Activated CD4-positive, alpha-beta T cell treated with anti-CD3 and anti-CD28 coated beads, Interleukin-2, amount 10 ng/mL, durations not matched to agents 7 days and 5 days (primary cell): ENCODE measurements at regions not wholly inside any gene's neighbourhood (a gene's known extent, or its start where the extent isn't known, plus 50 kb on each side); places are given as distances from the start of the nearest gene placed in this dataset.

Experiments used
- CTCF ChIA-PET: fragments of 350-600 bp; sonication (Branson Sonifier 250); formaldehyde crosslinking; loops from one replicate; lab custom pipeline; 2021; ENCODE audit warnings: antibody characterized with exemption; lab: Charles Lee
- POLR2A ChIA-PET: fragments of 350-600 bp; sonication (Branson Sonifier 250); formaldehyde crosslinking; loops from one replicate; lab custom pipeline; 2021; ENCODE audit warnings: antibody characterized with exemption; lab: Charles Lee
- DNase-seq: peaks from one replicate; pipeline ENCODE4 v3.0.0-alpha.2; 2020
- H3K27ac Mint-ChIP-seq: one replicate; pipeline ENCODE4 v1.8.0; 2021; ENCODE audit warnings: mild to moderate bottlenecking, moderate library complexity, mixed read lengths
- H3K27me3 Mint-ChIP-seq: one replicate; pipeline ENCODE4 v1.8.0; 2021; ENCODE audit warnings: mixed read lengths
- H3K36me3 Mint-ChIP-seq: one replicate; pipeline ENCODE4 v1.8.0; 2021; ENCODE audit warnings: low read depth, mixed read lengths
- H3K4me1 Mint-ChIP-seq: one replicate; pipeline ENCODE4 v1.8.0; 2021; ENCODE audit warnings: mixed read lengths
- H3K4me3 Mint-ChIP-seq: one replicate; pipeline ENCODE4 v1.8.0; 2021; ENCODE audit warnings: mild to moderate bottlenecking, moderate library complexity, mixed read lengths
- H3K9me3 Mint-ChIP-seq: one replicate; pipeline ENCODE4 v1.8.0; 2021; ENCODE audit warnings: mixed read lengths

DNA sequence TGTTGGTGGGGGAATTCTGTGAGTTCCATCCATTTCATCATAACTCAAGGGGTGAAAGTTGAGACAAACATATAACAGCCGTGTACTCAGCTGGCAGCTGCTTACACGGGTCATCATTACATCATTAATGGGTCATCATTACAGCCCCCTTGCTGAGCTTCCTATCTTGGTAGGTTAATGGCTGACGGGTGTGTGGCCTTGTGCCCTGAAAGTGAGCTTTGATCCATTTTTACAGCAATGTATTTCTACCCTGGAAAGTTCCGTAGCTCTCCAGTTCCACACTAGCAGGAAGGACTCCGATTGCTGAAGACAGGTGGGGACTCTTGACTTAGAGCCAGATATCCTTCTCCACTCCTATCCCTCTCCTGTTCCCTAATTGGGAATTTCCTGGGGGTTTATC, 105.2 kb upstream of the DLX2 start:
- Mint-ChIP-seq H3K27me3 (peaks cover 5% of the 10 kb centered on the region), H3K4me3 (no peak overlapping the region), H3K36me3 (no peaks in the 10 kb centered on the region), H3K27ac (no peak overlapping the region), H3K9me3 (no peaks in the 10 kb centered on the region), H3K4me1 (peaks cover 5% of the 10 kb centered on the region)
- POLR2A ChIA-PET = no interaction called here
- DNase-seq = no peak
- CTCF ChIA-PET = interaction anchor here (1.3 to 1.7 kb wide), 2 partner anchors 12 to 19 kb away, joined by 3 to 4 read pairs; no protein-coding TSS in a partner anchor

DNA sequence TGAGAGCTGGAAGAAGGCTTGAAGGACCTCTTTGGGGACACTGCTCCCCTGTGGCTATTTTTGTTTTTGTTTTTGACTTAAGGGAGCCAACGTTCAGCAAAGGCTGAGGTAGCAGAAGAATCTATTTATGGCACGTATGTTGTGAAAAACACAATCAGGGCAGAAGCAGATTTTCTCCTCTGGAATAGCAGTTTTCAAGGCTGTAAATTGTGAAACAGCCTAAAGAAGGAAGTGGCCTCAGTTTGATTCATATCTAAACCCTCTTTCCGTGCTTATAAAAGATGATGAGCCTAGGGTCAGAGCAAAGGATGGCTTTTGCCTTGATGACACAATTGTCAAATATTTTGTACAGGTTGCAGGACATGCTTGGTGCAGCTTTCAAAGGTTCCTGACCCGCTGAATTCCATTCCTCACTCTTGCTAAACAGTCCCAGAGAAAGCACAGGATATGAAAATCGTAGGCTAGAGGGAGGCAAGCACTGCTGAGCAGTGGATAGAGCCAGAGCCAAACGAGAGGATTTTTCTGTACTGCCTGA, 106.2 kb upstream of the DLX2 start:
- peaks cover 8% of the 10 kb centered on the region for H3K4me1 Mint-ChIP-seq
- DNase-seq = no peak
- H3K27me3 Mint-ChIP-seq = peaks cover 5% of the 10 kb centered on the region
- no peak overlapping the region for H3K27ac Mint-ChIP-seq
- POLR2A ChIA-PET = no interaction called here
- no peaks in the 10 kb centered on the region for H3K36me3 Mint-ChIP-seq
- CTCF ChIA-PET = interaction anchor here (0.9 to 1.7 kb wide), 5 partner anchors 11 to 226 kb away, joined by 3 to 4 read pairs (median 3); no protein-coding TSS in a partner anchor
- no peaks in the 10 kb centered on the region for H3K9me3 Mint-ChIP-seq
- H3K4me3 Mint-ChIP-seq = no peak overlapping the region

DNA sequence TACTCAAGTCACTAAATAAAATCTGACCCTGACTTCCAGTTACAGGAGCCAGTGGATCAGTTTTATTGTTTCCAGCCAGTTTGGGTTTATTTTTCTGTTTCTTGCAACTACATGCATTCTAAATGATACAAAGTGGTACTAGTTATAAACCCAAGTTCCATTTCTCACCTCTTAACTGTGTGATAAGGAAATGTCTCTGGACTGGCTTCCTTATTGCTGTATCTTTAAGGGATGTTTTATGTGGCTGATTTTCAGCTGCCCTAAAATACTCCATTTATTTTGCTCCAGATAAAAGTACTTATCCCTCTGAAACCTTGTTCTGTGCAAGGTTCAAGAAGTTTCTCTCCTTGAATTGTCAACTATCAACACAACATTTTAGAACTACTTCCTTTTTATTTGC, 107.9 kb upstream of the DLX2 start:
- no peaks in the 10 kb centered on the region for H3K36me3 Mint-ChIP-seq
- CTCF ChIA-PET = interaction anchor here (0.5 to 0.8 kb wide), 2 partner anchors 17 to 45 kb away, joined by 3 read pairs; no protein-coding TSS in a partner anchor
- peaks cover 3% of the 10 kb centered on the region for H3K27me3 Mint-ChIP-seq
- POLR2A ChIA-PET = no interaction called here
- H3K27ac Mint-ChIP-seq = no peak overlapping the region
- no peak for DNase-seq
- H3K4me3 Mint-ChIP-seq = no peak overlapping the region
- H3K9me3 Mint-ChIP-seq = no peaks in the 10 kb centered on the region
- peaks cover 8% of the 10 kb centered on the region for H3K4me1 Mint-ChIP-seq

DNA sequence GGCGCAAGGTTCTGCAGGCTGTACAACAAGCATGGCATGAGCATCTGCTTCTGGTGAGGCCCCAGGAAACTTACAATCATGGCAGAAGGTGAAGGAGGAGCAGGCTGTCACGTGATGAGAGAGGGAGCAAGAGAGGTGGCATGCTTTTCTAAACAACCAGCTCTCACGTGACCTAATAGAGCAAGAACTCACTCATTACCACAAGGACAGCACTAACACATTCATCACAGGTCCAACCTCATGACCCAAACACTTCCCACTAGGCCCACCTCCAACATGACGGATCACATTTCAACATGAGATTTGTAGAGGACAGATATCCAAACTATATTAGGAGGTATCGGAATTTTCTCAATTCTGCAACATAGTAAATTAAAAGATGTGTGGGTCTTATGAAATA, 108.8 kb upstream of the DLX2 start:
- Mint-ChIP-seq H3K4me3 (no peak overlapping the region), H3K27ac (no peak overlapping the region), H3K36me3 (no peaks in the 10 kb centered on the region), H3K27me3 (peaks cover 3% of the 10 kb centered on the region), H3K9me3 (no peaks in the 10 kb centered on the region), H3K4me1 (peaks cover 8% of the 10 kb centered on the region)
- POLR2A ChIA-PET = no interaction called here
- CTCF ChIA-PET = interaction anchor here (0.8 kb wide), 1 partner anchor 16 kb away, joined by 3 read pairs; no protein-coding TSS in a partner anchor
- DNase-seq = no peak

DNA sequence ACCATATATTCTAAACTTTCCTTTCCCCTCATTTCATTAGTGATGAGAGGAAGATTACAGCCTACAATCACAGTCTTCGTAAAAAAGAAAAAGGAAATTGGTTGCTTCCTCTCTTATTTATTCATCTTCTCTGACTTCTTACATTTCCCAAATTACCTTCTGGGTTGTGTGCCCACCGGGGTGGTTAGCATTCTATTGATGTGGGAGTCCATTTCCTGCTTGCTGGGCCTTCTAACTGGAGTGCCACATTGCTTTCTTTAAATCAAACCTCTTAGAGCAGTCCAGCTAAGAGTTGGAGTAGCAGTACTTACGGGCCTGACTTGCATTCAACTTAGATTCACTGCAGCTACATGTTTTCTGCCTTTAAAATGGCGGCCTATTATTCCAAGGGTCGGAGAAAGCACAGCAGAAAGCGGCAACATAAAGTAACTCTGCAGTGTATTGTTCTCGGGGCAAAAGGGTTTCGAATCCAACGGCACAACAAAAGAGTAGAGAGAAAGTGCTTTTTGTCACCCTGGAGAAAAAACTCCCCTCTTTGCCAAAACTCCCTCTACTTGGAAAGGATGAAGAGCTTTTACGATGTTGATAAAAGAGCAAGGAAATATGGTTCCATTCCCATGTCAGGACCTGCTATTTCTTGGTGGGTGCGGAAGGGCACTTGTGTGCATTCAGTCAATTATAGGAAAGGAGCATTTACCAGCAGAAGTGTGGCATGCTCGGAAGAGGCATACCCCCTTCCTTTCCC, 110.6 kb upstream of the DLX2 start:
- POLR2A ChIA-PET = interaction anchor here (0.6 kb wide), 1 partner anchor 1009 kb away, joined by 4 read pairs; no protein-coding TSS in a partner anchor
- peaks cover 8% of the 10 kb centered on the region for H3K4me1 Mint-ChIP-seq
- H3K4me3 Mint-ChIP-seq = no peak overlapping the region
- peaks cover 3% of the 10 kb centered on the region for H3K27me3 Mint-ChIP-seq
- H3K9me3 Mint-ChIP-seq = no peaks in the 10 kb centered on the region
- CTCF ChIA-PET = no interaction called here
- no peak for DNase-seq
- H3K27ac Mint-ChIP-seq = no peak overlapping the region
- H3K36me3 Mint-ChIP-seq = no peaks in the 10 kb centered on the region

DNA sequence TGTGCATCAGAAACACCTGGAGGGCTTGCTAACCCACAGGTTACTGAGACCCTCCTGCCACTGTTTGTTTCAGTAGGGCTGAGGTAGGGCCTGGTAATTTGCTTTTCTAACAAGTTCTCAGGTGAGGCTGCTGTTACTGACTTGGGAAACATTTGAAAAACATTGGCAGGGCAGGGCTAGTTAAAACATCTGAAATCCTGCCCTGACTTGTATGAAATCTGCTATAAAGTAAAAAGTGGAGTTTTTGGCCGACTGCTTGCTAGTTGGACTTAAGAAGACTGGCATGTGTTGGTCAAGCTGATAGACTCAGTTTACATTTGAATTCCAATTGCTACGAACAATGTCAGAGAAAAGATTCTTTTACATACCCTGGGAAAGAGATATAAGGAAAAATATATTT, 111.6 kb upstream of the DLX2 start:
- Mint-ChIP-seq H3K9me3 (no peaks in the 10 kb centered on the region), H3K4me3 (no peak overlapping the region), H3K36me3 (no peaks in the 10 kb centered on the region), H3K4me1 (peaks cover 8% of the 10 kb centered on the region), H3K27me3 (peaks cover 3% of the 10 kb centered on the region), H3K27ac (no peak overlapping the region)
- ChIA-PET CTCF (no interaction called here), POLR2A (no interaction called here)
- no peak for DNase-seq

DNA sequence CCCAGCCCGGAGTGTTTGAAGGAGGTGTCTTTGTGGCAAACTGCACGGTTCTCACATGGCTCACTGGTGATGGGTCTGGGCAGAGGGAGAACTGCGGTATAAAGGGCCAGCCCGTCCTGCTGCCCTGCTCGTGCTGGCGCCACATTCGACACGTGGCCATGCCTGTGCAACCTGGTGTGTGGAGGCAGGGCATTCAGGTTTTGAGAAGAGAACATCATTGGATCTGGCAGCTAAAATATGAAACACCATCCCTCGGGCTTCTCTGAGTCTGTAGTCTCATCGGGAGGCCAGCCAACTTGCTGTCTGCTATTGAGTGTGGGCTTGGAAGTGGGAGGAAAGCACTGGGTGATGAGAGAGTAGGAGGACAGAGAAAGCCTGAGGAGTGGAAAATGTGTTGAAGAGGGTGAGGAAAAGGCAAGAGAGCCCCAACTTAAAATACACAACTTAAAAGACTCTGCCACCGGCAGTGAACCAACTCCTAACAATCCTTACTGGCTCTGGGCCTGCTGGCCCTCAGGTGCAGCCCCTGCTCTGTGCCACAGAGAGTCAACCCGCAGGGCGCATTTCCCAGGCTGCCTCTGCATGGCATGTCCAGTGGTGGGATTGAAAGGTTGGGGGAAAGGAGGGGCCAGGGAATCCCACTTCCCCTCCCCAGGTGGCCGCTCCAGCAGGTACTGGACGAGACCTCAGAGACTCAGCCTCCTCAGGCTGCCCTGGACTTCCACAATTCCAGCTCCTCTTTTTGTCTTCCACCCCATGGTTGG, 112.7 kb upstream of the DLX2 start:
- Mint-ChIP-seq H3K36me3 (no peaks in the 10 kb centered on the region), H3K9me3 (no peaks in the 10 kb centered on the region), H3K27me3 (no peaks in the 10 kb centered on the region), H3K27ac (no peak overlapping the region), H3K4me1 (peaks cover 15% of the 10 kb centered on the region), H3K4me3 (no peak overlapping the region)
- ChIA-PET CTCF (interaction anchor here (1.3 kb wide), 1 partner anchor 38 kb away, joined by 3 read pairs; no protein-coding TSS in a partner anchor), POLR2A (no interaction called here)
- no peak for DNase-seq

DNA sequence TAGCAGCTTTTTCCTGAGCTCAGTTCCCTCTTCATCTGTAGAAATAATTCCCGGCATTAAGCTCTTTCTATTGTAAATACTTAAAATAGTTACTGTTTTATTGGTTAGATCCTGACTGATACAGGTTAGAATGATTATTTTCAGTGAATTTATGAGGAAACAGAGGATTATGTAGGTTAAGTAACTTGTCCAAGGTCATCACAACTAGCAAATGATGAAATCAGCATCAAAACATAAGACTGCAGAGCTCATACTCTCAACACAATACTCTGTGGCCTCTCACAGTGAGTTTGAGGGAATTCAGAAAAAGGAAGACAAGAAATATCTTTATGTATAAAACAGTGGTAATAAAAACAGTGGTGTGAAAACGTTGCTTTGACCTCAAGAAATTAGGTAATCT, 113.2 kb upstream of the DLX2 start:
- DNase-seq = no peak
- ChIA-PET CTCF (interaction anchor here (1.3 kb wide), 1 partner anchor 38 kb away, joined by 3 read pairs; no protein-coding TSS in a partner anchor), POLR2A (interaction anchor here (0.6 kb wide), 1 partner anchor 1048 kb away, joined by 4 read pairs; no protein-coding TSS in a partner anchor)
- no peaks in the 10 kb centered on the region for H3K27me3 Mint-ChIP-seq
- H3K27ac Mint-ChIP-seq = no peak overlapping the region
- no peak overlapping the region for H3K4me3 Mint-ChIP-seq
- H3K4me1 Mint-ChIP-seq = peaks cover 17% of the 10 kb centered on the region
- no peaks in the 10 kb centered on the region for H3K9me3 Mint-ChIP-seq
- no peaks in the 10 kb centered on the region for H3K36me3 Mint-ChIP-seq

DNA sequence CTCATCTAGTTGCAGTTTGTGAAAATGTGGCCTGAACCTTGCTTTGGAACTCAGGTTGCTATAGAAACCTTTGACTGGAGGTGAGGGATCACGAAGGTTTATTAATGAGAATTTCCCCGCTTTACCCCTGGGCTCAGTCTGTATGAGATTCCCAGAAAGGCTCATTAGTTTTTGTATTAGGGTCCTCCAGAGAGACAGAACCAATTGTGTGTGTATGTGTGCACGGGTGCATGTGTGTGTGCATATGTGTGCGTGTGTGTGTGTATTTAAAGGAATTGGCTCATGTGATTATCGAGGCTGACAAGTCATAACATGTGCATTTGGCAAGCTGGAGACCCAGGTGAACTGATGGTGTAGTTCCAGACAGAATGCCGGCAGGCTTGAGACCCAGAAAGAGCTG, 113.8 kb upstream of the DLX2 start:
- Mint-ChIP-seq H3K36me3 (no peaks in the 10 kb centered on the region), H3K9me3 (no peaks in the 10 kb centered on the region), H3K4me1 (peaks cover 17% of the 10 kb centered on the region), H3K27me3 (no peaks in the 10 kb centered on the region), H3K27ac (no peak overlapping the region), H3K4me3 (no peak overlapping the region)
- DNase-seq = no peak
- ChIA-PET POLR2A (interaction anchor here (0.6 kb wide), 1 partner anchor 1048 kb away, joined by 4 read pairs; no protein-coding TSS in a partner anchor), CTCF (interaction anchor here (1.3 kb wide), 1 partner anchor 39 kb away, joined by 3 read pairs; no protein-coding TSS in a partner anchor)

DNA sequence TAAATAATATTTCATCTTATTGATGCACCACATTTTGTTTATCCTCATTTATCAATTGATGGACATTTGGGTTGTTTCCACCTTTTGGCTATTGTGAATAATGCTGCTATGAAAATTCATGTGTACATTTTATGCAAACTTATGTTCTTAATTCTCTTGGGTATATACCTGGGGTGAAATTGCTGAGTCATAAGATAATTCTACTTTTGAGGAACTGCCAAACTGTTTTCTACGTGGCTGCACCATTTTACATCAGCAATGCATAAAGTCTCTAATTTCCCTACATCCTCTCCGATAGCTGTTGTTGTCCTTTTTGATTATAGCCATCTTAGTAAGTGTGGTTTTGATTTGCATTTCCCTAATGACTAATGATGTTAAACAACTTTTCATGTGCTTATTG, 116.5 kb upstream of the DLX2 start:
- CTCF ChIA-PET = interaction anchor here (1.4 to 1.6 kb wide), 2 partner anchors 11 to 113 kb away, joined by 3 read pairs; no protein-coding TSS in a partner anchor
- Mint-ChIP-seq H3K36me3 (no peaks in the 10 kb centered on the region), H3K27me3 (peaks cover 4% of the 10 kb centered on the region), H3K9me3 (peaks cover 2% of the 10 kb centered on the region), H3K4me3 (no peak overlapping the region), H3K27ac (no peak overlapping the region), H3K4me1 (peaks cover 21% of the 10 kb centered on the region)
- POLR2A ChIA-PET = no interaction called here
- no peak for DNase-seq

DNA sequence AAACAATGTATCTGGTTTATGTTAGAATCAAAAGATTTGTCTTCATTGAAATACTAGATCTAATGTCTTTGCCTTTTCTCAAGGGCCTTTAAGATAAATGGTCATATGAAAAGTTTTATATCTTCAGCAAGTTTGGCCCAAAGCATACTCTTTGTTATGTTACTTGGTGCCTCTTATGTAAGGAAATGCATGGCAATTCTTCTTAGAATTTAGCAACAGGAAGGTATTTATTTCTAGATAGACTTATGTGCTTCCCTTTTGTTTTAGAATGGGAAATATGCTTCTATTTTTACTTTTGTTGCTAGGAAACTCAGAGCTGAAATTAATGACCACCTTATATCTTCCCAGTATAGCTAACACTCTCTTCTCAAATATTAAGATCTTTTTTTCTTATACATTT, 117.4 kb upstream of the DLX2 start:
- Mint-ChIP-seq H3K36me3 (peaks cover 3% of the 10 kb centered on the region), H3K4me3 (no peak overlapping the region), H3K27ac (no peak overlapping the region), H3K27me3 (peaks cover 7% of the 10 kb centered on the region), H3K9me3 (peaks cover 2% of the 10 kb centered on the region), H3K4me1 (peaks cover 26% of the 10 kb centered on the region)
- POLR2A ChIA-PET = no interaction called here
- no peak for DNase-seq
- CTCF ChIA-PET = interaction anchor here (1.4 to 1.6 kb wide), 2 partner anchors 12 to 114 kb away, joined by 3 read pairs; no protein-coding TSS in a partner anchor

DNA sequence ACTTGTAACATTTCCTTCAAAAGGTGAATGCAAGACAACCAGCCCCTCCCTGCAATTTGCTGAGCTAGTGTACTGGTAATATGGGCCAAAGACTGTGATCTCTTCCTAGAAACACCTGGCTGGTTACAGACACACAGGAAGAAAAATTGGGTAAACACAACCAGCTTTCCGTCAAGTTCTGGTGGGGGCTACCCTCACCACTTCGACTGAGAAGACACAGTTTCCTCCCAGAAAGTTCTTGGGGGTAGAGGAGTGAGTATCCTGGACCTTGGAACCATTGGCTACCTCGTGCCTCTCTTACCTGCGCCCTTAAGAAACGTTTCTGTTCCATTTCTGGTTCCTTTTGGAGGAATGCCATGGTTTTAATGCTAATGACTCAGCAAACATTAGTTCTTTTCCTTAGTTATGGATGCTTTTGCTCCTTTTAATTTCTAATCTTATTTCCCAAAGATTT, 120.9 kb upstream of the DLX2 start:
- ChIA-PET CTCF (interaction anchor here (0.7 to 1.9 kb wide), 2 partner anchors 83 to 238 kb away, joined by 3 to 5 read pairs; no protein-coding TSS in a partner anchor), POLR2A (no interaction called here)
- Mint-ChIP-seq H3K27me3 (peaks cover 8% of the 10 kb centered on the region), H3K9me3 (peaks cover 2% of the 10 kb centered on the region), H3K27ac (no peak overlapping the region), H3K4me1 (peaks cover 30% of the 10 kb centered on the region), H3K36me3 (peaks cover 3% of the 10 kb centered on the region), H3K4me3 (no peak overlapping the region)
- DNase-seq = peak; percentile 11
